NT2/D1 (cell line): ENCODE measurements at regions not wholly inside any gene's neighbourhood (a gene's known extent, or its start where the extent isn't known, plus 50 kb on each side); places are given as distances from the start of the nearest gene placed in this dataset.

Experiments
- SUZ12 ChIP-seq: IDR thresholded peaks from 2 replicates; pipeline ENCODE4 v1.6.1; 2011; ENCODE audit not compliant: insufficient read length, insufficient read depth; ENCODE audit errors: extremely low read depth
- YY1 ChIP-seq: IDR thresholded peaks from 2 replicates; pipeline ENCODE4 v1.6.1; 2011; ENCODE audit not compliant: insufficient read length, insufficient read depth
- ZNF274 ChIP-seq: IDR thresholded peaks from 2 replicates; pipeline ENCODE4 v1.6.1; 2011; ENCODE audit warnings: mild to moderate bottlenecking, low read depth, low read length

GRCh38 chr5:38657020-38657419 is 100.6 kb upstream of the LIFR start:
- TF ChIP-seq ZNF274 (no peak), YY1 (no peak), SUZ12 (no peak)
